HG03571 (cell line): ENCODE measurements at regions not wholly inside any gene's neighbourhood (a gene's known extent, or its start where the extent isn't known, plus 50 kb on each side); places are given as distances from the start of the nearest gene placed in this dataset.

ENCODE experiments used
- ATAC-seq: cut with Tn5 transposase; IDR thresholded peaks from one replicate; pipeline ENCODE4 v1.9.1; 2021; ENCODE audit not compliant: unreplicated experiment

GRCh38 chr13:70908795-70909194, 800.5 kb upstream of the KLHL1 start:
- ATAC-seq: no peak

GRCh38 chr13:70905035-70905434, 796.8 kb upstream of the KLHL1 start:
- no peak for ATAC-seq

DNA sequence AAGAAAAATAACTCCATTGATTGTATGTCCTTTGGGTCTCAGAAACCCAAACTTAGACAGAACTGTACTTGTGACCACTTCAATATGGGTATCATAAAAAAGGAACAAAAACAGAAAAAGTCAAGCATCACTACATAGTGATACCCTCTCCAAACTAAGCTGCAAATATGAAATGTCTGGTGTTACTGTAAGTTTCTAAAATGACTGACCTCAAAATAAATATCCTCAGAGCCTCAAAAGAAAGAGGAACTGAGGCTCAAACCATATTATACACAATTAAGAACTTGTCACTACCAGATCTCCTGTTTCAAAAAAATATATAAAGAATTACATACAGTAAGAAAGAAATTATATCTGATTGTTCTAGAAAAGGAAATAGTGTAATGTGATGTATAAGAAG, 787.9 kb upstream of the KLHL1 start:
- no peak for ATAC-seq

DNA sequence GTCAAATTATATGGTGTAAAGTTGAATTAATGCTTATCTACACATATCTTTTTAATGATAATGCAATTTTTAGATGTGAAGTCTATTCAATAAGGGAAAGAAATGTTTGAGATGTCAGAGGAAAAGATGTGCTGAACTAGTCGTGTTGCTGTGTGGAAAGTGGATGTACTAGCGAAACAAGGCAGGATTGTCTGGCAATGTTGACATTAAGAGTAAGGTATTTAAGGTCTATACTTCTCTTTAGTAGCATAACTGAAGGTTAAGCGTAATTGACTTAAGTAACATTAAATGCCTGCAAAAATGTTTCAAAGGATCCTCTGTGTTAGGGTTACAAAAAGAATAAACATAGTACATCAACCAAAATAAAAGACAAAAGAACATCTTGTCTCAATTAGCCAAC, 787.3 kb upstream of the KLHL1 start:
- no peak for ATAC-seq

DNA sequence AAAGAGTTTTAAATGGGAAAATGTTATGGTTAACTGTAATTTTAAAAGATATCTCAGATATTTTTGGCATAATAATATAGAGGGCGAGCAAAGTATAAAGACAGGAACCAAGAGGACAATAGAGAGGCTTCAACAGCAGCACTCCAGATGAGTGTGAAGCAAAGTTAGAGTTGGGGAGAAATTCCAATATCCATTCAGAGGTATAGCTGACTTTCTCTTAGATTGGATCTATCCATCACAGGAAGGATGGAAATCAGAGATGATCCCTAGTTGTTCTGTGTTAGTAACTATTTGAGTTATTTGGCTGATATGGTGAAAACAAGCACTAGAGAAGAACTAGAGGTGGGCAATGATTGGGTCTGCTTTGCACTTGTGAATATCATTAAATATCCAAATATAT, 786.0 kb upstream of the KLHL1 start:
- no peak for ATAC-seq

- ATAC-seq: no peak
These were observed 785.6 kb upstream of the KLHL1 start for GRCh38 chr13:70893832-70894231.

DNA sequence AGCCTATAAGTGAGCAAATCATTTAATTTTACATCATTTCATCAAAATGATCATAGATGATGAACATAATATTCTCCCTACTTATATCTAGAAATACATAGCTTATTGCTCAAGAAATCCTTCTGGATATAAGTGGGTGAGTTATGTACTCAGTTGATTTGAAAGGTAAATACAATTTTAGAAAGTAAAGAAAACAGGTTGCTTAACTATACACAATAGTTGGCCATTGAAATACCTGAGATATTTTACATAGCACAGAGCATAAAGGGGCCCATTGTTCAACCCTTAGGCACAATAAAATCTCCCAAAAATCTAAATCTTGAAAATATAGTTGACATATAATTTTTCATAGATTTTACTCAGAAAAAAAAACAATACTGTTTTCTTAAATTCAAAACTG, 782.0 kb upstream of the KLHL1 start:
- no peak for ATAC-seq

GRCh38 chr13:70889163-70889562, 780.9 kb upstream of the KLHL1 start:
- ATAC-seq: no peak

- no peak for ATAC-seq
These were observed 775.9 kb upstream of the KLHL1 start for GRCh38 chr13:70884196-70884595.

GRCh38 chr13:70874636-70875035, 766.4 kb upstream of the KLHL1 start:
- no peak for ATAC-seq

GRCh38 chr13:70864731-70865130, 756.5 kb upstream of the KLHL1 start:
- ATAC-seq: no peak

DNA sequence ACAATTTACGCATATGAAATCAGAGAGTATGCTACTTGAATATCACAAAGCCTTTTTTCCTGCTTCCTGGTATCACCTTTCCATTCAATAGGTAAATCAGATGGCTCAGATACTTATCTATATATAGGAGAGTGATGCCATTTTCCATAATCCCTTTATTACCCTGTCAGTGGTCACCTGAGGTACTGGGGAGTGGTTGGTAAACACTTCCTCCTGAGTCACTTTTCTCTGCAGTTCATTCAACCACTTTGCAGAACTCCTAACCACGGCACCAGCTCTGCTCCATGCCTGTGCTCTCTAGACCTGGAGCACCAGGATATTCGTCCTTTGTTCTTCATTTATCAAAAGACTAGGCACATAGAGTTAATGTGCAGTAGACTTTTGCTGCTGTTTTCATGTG, 748.5 kb upstream of the KLHL1 start:
- no peak for ATAC-seq

GRCh38 chr13:70856025-70856424, 747.8 kb upstream of the KLHL1 start:
- ATAC-seq: no peak

DNA sequence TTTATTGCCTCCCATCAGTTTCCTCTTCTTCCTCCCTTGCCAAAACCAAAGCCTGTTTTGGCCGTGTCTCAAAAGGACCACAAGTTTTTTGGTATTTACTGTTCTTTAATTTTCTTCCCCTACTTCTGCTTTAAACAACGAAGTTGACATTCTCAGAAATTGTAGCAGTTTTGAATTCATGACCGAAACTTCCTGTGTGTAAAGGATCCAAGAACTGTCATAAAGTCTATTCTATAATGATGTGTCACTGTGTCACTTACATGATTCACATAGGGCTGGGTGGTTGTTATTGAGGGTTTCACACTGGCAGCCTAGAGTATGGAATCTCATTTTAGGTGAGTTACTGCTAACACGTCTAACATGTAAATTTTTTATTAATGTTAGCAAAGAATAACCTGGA, 741.0 kb upstream of the KLHL1 start:
- ATAC-seq: no peak

- ATAC-seq: no peak
These were observed 736.3 kb upstream of the KLHL1 start for GRCh38 chr13:70844391-70845108.

DNA sequence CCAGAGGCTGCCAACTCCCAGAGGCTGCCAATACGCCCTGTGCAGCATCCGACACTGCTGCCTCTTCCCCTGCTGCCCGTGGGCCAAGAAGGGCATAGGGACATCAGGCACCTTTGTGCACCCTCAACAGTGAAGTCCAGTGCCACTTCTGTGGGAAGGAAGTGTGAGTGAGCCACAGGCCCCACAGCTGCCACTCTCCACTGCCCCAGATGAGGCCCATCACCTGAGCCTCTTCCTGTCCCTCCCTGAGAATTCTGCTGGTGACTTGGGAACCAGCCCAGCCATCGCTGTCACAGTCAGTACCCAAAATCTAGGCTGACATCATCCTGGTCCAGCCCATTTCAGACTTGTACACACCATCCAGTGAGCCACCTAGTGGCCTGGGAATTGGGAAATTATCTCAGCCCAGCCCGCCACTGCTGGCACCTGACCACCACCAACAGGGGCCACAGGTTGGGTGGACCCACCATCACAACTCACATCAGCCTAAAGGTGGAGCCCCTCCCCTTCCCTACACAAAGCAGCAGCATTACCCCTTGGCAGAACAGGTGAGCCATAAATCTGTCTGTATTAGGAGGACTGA, 733.9 kb upstream of the KLHL1 start:
- no peak for ATAC-seq

DNA sequence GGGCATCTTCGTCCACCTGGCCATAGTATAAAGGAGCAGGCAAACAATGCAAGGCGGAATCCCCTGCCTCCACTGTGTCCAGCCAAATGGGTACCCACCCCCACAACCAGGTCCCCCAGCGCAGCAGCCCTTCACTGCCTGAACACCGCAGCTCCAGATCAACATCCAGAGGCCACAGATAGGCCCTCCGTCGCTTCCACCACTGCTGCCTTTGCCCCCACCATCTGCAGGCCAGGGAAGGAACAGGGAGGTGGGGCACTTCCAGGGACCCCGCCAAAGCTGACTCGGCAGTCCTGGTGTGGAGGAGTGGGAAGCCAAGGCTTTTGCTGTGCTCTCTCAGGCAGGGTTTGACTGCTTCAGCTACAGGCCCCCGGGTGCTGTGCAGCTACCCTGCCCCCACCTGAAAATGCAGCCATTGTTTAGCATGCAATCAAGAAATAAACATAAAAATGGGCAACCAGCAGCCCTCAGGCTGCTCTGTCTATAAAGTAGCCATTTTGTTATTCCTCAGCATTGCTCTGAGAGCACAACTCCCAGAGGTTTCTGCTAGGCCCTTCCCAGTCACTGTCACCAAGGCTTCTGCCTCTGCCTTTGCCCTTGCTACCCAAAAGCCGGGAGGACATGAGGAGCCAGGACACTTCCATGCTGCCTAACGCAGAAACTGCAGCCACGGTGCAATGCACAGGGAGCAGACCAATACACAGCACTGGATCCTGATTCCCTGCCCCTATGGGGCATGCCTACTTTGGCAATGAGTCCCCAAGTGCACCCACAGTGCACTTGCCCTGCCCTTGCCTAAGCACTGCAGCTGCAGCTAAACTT, 733.2 kb upstream of the KLHL1 start:
- ATAC-seq: no peak

GRCh38 chr13:70835371-70835770, 727.1 kb upstream of the KLHL1 start:
- no peak for ATAC-seq

DNA sequence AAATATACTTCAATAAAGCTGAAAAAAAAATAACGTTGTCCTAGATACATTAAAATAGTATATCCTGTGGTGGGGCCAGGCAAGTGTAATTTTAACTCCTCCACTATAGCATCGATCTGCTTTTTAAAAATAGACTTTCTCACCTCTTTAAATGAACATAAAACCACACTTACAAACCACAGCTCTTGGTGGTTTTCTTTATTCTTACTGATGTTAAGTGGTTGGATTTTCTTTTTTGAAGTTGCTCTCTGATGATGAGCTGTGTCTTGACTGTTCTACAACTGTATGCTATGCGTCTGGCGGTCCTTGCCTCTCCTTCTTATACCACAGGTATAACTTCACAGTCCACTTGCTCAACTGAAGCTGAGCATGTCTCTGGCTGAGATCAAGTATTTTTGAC, 721.5 kb upstream of the KLHL1 start:
- no peak for ATAC-seq

GRCh38 chr13:70817576-70817975, 709.3 kb upstream of the KLHL1 start:
- ATAC-seq: no peak

- no peak for ATAC-seq
These were observed 708.6 kb upstream of the KLHL1 start for GRCh38 chr13:70816853-70817252.

GRCh38 chr13:70814684-70815083, 706.4 kb upstream of the KLHL1 start:
- no peak for ATAC-seq
